Heart left ventricle (tissue), 16 donors: ENCODE measurements at regions not wholly inside any gene's neighbourhood (a gene's known extent, or its start where the extent isn't known, plus 50 kb on each side); places are given as distances from the start of the nearest gene placed in this dataset.

ENCODE experiments used
- ATAC-seq, 4 donors: fragments of 200-7000 bp; cut with Tn5 transposase; one replicate each; pipeline ENCODE4 v1.9.1; 2020 to 2022; ENCODE audit warnings: moderate library complexity in 4 of 4, mild to moderate bottlenecking in 3 of 4, moderate number of reproducible peaks in 1 of 4
- DNase-seq, 5 donors: peaks; one replicate each; pipeline ENCODE4 v3.0.0-alpha.2; 2020
- H3K27ac ChIP-seq, 12 donors: fragments of 200-600 bp; sonication (generic) in 4 of 12; one replicate each; pipeline versions ENCODE4 v1.5.0 to v1.8.0; 2016 to 2022; ENCODE audit warnings: mild to moderate bottlenecking in 2 of 12
- H3K27me3 ChIP-seq, 9 donors: fragments of 200-600 bp; sonication (generic) in 2 of 9; one replicate each; pipeline versions ENCODE4 v1.5.1 to v1.8.0; 2016 to 2022; ENCODE audit warnings: mild to moderate bottlenecking in 3 of 9
- H3K36me3 ChIP-seq, 9 donors: fragments of 200-600 bp; sonication (generic) in 2 of 9; one replicate each; pipeline versions ENCODE4 v1.5.0 to v1.8.0; 2018 to 2022; ENCODE audit warnings: mild to moderate bottlenecking in 2 of 9
- H3K4me1 ChIP-seq, 12 donors: fragments of 200-600 bp; sonication (generic) in 4 of 12; one replicate each; pipeline versions ENCODE4 v1.5.0 to v1.8.0; 2016 to 2022; ENCODE audit warnings: mild to moderate bottlenecking in 3 of 12
- H3K4me3 ChIP-seq, 12 donors: fragments of 200-600 bp; sonication (generic) in 4 of 12; one replicate each; pipeline versions ENCODE4 v1.5.0 to v1.8.0; 2017 to 2022; ENCODE audit warnings: mild to moderate bottlenecking in 9 of 12, moderate library complexity in 4 of 12
- H3K9me3 ChIP-seq, 12 donors: fragments of 200-600 bp; sonication (generic) in 4 of 12; one replicate each; pipeline versions ENCODE4 v1.5.0 to v1.8.0; 2016 to 2022; ENCODE audit warnings: mild to moderate bottlenecking in 1 of 12
- CTCF ChIP-seq, 12 donors: fragments of 200-600 bp; sonication (generic) in 4 of 12; IDR thresholded peaks; one replicate each; pipeline versions ENCODE4 v1.5.0 to v1.8.0; 2018 to 2022; ENCODE audit warnings: antibody characterized with exemption in 12 of 12, mild to moderate bottlenecking in 5 of 12
- POLR2A ChIP-seq, 2 donors: fragments of 450-650 bp; IDR thresholded peaks; one replicate each; pipeline ENCODE4 v1.6.1; 2017; ENCODE audit warnings: antibody characterized with exemption in 2 of 2, mild to moderate bottlenecking in 2 of 2, moderate library complexity in 2 of 2
- WGBS, 4 donors: extraction: QIAGEN DNeasy Blood & Tissue Kit in 2 of 4; methylation state at CpG; one replicate each; pipeline versions ENCODE4 v1.1.5 to v1.1.7; 2013 to 2018; 5-methylcytosine and 5-hydroxymethylcytosine counted together
- intact Hi-C, 10 donors: fragments of 100-400 bp; cut with DNase I; formaldehyde crosslinking; loops; one replicate each; pipeline versions ENCODE4 v1.11.1 to v1.14.2; 2022
- donor health status: ischemic (EF 13 %, LVEDD 7.1; RV severe dilation, severe dysfunction).
- donor health status: healthy with polysubstance abuse.
- donor health status: DM: no; HTN: yes; CAD: no.
- donor health status: DM: no; HTN: no; CAD: no.
- donor health status: ischemic (EF 25% LVEDD 6.9; RV normal size, moderate dysfunction).
- donor health status: ischemic (EF 25% LVEDD 5.7; RV mildly dilated, moderate dysfunction).
- donor health status: healthy.
- donor health status: DM: yes; HTN: yes; CAD: no.
- donor health status: ischemic (EF 35%, LVEDD 5.7; RV mildly dilated, moderate dysfunction).
- donor health status: nonischemic (EF 11% LVEDD 7.7; RV severe dilation, severe dysfunction).
- donor health status: DM: yes; HTN: yes; CAD: no.
- donor health status: PGD.
- donor health status: ischemic (EF 29% LVEDD 5.4; RV normal size, mild dysfunction).
- donor health status: nonischemic (EF 23%, LVEDD 6.1; RV moderate dilation, normal function).

GRCh38 chr14:101435546-101435945 is 125.7 kb upstream of the DIO3 start:
- intact Hi-C loops: no loop called here
- H3K36me3 ChIP-seq: no peaks in the 10 kb centered on the region
- no peak for ATAC-seq
- no peak overlapping the region for H3K27ac ChIP-seq
- H3K9me3 ChIP-seq: no peaks in the 10 kb centered on the region
- no peak for DNase-seq
- H3K27me3 ChIP-seq: peaks cover 0 to 32% (median under 1%) of the 10 kb centered on the region in 9 donors
- TF ChIP-seq CTCF (IDR thresholded peaks at IDR 0.05) (no peak), POLR2A (IDR thresholded peaks at IDR 0.05) (no peak)
- no peak overlapping the region for H3K4me3 ChIP-seq
- WGBS, 4 donors: 90 to 94% (median 92%) methylated on average over 8 of the region's 8 CpGs
- no peaks in the 10 kb centered on the region for H3K4me1 ChIP-seq

DNA sequence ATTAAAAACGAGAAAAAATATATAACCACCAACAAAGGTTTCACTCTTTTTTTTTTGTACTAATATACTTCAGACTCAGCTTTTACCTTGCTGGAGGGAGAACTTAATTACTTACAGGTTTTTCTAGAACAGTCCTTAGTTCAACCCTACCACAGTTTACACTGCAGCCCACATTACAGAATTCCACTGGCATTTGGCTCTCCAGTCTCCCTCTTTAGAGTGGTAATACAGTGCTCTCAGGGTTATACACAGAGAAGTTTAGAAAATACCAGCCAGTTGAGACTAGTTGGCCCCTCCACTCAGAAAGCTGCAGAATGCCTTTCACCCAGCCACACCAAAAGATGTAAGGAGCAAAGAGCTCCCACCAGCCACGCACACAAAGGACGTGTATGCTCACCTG is 122.3 kb upstream of the DIO3 start:
- Histone ChIP-seq H3K36me3 (no peaks in the 10 kb centered on the region), H3K4me1 (no peaks in the 10 kb centered on the region), H3K27me3 (peaks cover 0 to 22% (median 0%) of the 10 kb centered on the region in 9 donors), H3K9me3 (no peaks in the 10 kb centered on the region), H3K4me3 (no peak overlapping the region), H3K27ac (no peak overlapping the region)
- 72 to 83% (median 75%) methylated on average over 3 of the region's 3 CpGs for WGBS, 4 donors
- DNase-seq: no peak
- intact Hi-C loops: no loop called here
- TF ChIP-seq POLR2A (IDR thresholded peaks at IDR 0.05) (no peak), CTCF (IDR thresholded peaks at IDR 0.05) (no peak)
- ATAC-seq: no peak

DNA sequence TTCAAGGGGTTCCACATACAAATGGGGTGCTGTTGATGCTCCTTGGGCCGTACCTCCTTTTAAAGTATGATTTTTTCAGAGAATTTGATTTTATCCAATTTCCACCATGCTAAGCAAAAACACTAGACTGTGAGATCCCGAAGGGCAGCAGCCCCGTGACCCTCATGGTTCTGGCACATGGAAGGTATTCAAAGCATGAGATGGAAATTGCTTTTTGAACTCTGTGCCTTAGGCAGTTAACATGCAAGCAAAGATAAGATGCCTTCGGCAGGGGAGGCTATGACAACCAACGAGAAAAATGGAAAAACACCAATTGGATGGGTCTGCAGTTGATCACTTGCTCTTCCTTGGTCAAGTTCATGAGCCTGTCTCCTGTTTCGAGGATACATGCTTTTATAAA is 120.8 kb upstream of the DIO3 start:
- ATAC-seq (no peak), DNase-seq (no peak)
- H3K4me1 ChIP-seq: no peaks in the 10 kb centered on the region
- H3K36me3 ChIP-seq: no peaks in the 10 kb centered on the region
- intact Hi-C loops: no loop called here
- H3K4me3 ChIP-seq: no peak overlapping the region
- H3K27ac ChIP-seq: no peak overlapping the region
- no peaks in the 10 kb centered on the region for H3K9me3 ChIP-seq
- WGBS, 4 donors: 48 to 58% (median 55%) methylated on average over 6 of the region's 6 CpGs
- TF ChIP-seq POLR2A (IDR thresholded peaks at IDR 0.05) (no peak), CTCF (IDR thresholded peaks at IDR 0.05) (no peak)
- peaks cover 0 to 30% (median 0%) of the 10 kb centered on the region in 9 donors for H3K27me3 ChIP-seq

- H3K9me3 ChIP-seq: no peaks in the 10 kb centered on the region
- WGBS, 4 donors: 89 to 94% (median 93%) methylated on average over 16 of the region's 16 CpGs
- TF ChIP-seq CTCF (IDR thresholded peaks at IDR 0.05) (no peak), POLR2A (IDR thresholded peaks at IDR 0.05) (no peak)
- H3K36me3 ChIP-seq: no peaks in the 10 kb centered on the region
- intact Hi-C loops: no loop called here
- ATAC-seq (no peak), DNase-seq (no peak)
- H3K4me3 ChIP-seq: no peak overlapping the region
- no peak overlapping the region for H3K27ac ChIP-seq
- H3K27me3 ChIP-seq: peaks cover 0 to 32% (median 0%) of the 10 kb centered on the region in 9 donors
- H3K4me1 ChIP-seq: no peaks in the 10 kb centered on the region
These were observed 119.6 kb upstream of the DIO3 start for GRCh38 chr14:101441710-101442109.
